Spleen (tissue), 11 donors: ENCODE measurements at regions not wholly inside any gene's neighbourhood (a gene's known extent, or its start where the extent isn't known, plus 50 kb on each side); places are given as distances from the start of the nearest gene placed in this dataset.

Experiments
- DNase-seq: peaks from one replicate; pipeline ENCODE4 v3.0.0-alpha.2; 2020
- H3K27ac ChIP-seq, 8 donors: fragments of 200-600 bp; sonication (generic) in 7 of 8; 1 replicate in 4 of 8; 2 replicates in 4 of 8; pipeline versions ENCODE4 v1.5.0 to v1.8.0; 2016 to 2021; ENCODE audit warnings: inconsistent platforms in 4 of 8, mild to moderate bottlenecking in 4 of 8, moderate library complexity in 1 of 8
- H3K27me3 ChIP-seq, 7 donors: fragments of 200-600 bp; sonication (generic) in 6 of 7; replicated peaks in 1 of 7; 1 replicate in 4 of 7; 2 replicates in 3 of 7; pipeline versions ENCODE4 v1.5.0 to v1.8.0; 2016 to 2021; ENCODE audit warnings: inconsistent platforms in 3 of 7, mild to moderate bottlenecking in 1 of 7
- H3K36me3 ChIP-seq, 6 donors: fragments of 200-600 bp; sonication (generic) in 5 of 6; 1 replicate in 4 of 6; 2 replicates in 2 of 6; pipeline versions ENCODE4 v1.5.0 to v1.8.0; 2016 to 2021; ENCODE audit warnings: inconsistent platforms in 2 of 6
- H3K4me1 ChIP-seq, 6 donors: fragments of 200-600 bp; sonication (generic) in 5 of 6; 1 replicate in 3 of 6; 2 replicates in 3 of 6; pipeline versions ENCODE4 v1.5.0 to v1.8.0; 2016 to 2021; ENCODE audit warnings: inconsistent platforms in 3 of 6
- H3K4me3 ChIP-seq, 8 donors: fragments of 200-600 bp; sonication (generic) in 7 of 8; 1 replicate in 4 of 8; 2 replicates in 4 of 8; pipeline versions ENCODE4 v1.5.0 to v1.8.0; 2016 to 2021; ENCODE audit warnings: inconsistent platforms in 4 of 8, mild to moderate bottlenecking in 4 of 8, moderate library complexity in 2 of 8
- H3K9me3 ChIP-seq, 8 donors: fragments of 200-600 bp; sonication (generic) in 7 of 8; 1 replicate in 4 of 8; 2 replicates in 4 of 8; pipeline versions ENCODE4 v1.5.0 to v1.8.0; 2016 to 2021; ENCODE audit warnings: inconsistent platforms in 4 of 8
- POLR2A ChIP-seq, 3 donors: fragments of 450-650 bp; IDR thresholded peaks; one replicate each; pipeline ENCODE4 v1.5.1; 2017; ENCODE audit warnings: antibody characterized with exemption in 3 of 3, mild to moderate bottlenecking in 1 of 3
- POLR2AphosphoS5 ChIP-seq, 3 donors: sonication (generic); formaldehyde crosslinking; IDR thresholded peaks; one replicate each; pipeline ENCODE4 v1.5.1; 2017; ENCODE audit warnings: antibody characterized with exemption in 3 of 3
- WGBS, 5 donors: extraction: QIAGEN DNeasy Blood & Tissue Kit in 3 of 5; methylation state at CpG; one replicate each; pipeline versions ENCODE4 v1.1.5 to v1.1.7; 2013 to 2018; 5-methylcytosine and 5-hydroxymethylcytosine counted together
- intact Hi-C: fragments of 100-400 bp; cut with DNase I; formaldehyde crosslinking; loops from one replicate; pipeline ENCODE4 v1.15.0; 2023; ENCODE audit warnings: low total_unique reads
- TF ChIP-seq, protein P1 (sequence below), 11 experiments: fragments of 200-600 bp in 7 of 11; fragments of 450-650 bp in 4 of 11; sonication (generic) in 4 of 11; IDR thresholded peaks in 8 of 11; conservative IDR thresholded peaks in 3 of 11; 1 replicate in 7 of 11; 2 replicates in 4 of 11; pipeline versions ENCODE4 v1.4.0 to v1.8.0; 2016 to 2021; ENCODE audit warnings: antibody characterized with exemption in 11 of 11, inconsistent platforms in 4 of 11, mild to moderate bottlenecking in 1 of 11
- donor health status: healthy with polysubstance abuse.
- donor health status: DM: no; HTN: no; CAD: no; lungs with moderate emphysema.
- donor health status: DM: no; HTN: no; CAD: no.
- donor health status: Bipolar disorder and iron deficiency.
- donor health status: healthy.
- donor health status: DM: no; HTN: no; CAD: no.
- donor health status: DM: yes; HTN: yes; CAD: no.

- H3K4me1 ChIP-seq: no peaks in the 10 kb centered on the region
- no peaks in the 10 kb centered on the region for H3K27me3 ChIP-seq
- H3K36me3 ChIP-seq: no peaks in the 10 kb centered on the region
- intact Hi-C loops: no loop called here
- DNase-seq: no peak
- H3K27ac ChIP-seq: no peak overlapping the region
- no peaks in the 10 kb centered on the region for H3K9me3 ChIP-seq
- no peak overlapping the region for H3K4me3 ChIP-seq
- TF ChIP-seq POLR2A (IDR thresholded peaks at IDR 0.05) (no peak), POLR2AphosphoS5 (IDR thresholded peaks at IDR 0.05) (no peak)
- TF ChIP-seq, protein P1, sequence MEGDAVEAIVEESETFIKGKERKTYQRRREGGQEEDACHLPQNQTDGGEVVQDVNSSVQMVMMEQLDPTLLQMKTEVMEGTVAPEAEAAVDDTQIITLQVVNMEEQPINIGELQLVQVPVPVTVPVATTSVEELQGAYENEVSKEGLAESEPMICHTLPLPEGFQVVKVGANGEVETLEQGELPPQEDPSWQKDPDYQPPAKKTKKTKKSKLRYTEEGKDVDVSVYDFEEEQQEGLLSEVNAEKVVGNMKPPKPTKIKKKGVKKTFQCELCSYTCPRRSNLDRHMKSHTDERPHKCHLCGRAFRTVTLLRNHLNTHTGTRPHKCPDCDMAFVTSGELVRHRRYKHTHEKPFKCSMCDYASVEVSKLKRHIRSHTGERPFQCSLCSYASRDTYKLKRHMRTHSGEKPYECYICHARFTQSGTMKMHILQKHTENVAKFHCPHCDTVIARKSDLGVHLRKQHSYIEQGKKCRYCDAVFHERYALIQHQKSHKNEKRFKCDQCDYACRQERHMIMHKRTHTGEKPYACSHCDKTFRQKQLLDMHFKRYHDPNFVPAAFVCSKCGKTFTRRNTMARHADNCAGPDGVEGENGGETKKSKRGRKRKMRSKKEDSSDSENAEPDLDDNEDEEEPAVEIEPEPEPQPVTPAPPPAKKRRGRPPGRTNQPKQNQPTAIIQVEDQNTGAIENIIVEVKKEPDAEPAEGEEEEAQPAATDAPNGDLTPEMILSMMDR (IDR thresholded peaks at IDR 0.05 in 8 of 11, conservative IDR thresholded peaks at IDR 0.05 in 3 of 11): no peak
Measured at GRCh38 chr6:100235631-100236030, 229.1 kb downstream of the SIM1 start.

DNA sequence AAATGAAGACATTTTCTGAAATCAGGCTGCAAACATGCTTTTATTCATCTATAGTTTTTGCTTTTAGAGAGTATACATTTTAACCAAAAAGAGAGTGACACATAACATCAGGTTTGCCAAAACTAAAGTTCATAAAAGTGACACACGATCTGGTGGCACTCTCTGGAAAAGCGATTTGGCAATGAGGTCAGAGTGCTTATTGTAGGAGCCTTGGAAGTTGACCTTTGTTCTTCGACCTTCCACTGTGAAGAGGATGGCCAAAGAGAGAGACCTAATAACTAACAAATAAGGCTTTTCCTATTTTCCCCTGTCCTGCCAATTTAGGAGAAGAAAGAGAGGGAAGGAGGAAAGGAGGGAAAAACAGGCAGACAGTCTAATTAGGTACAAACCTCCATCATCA, 230.1 kb downstream of the SIM1 start:
- 61 to 88% (median 74%) methylated on average over 3 of the region's 3 CpGs for WGBS, 5 donors
- no peaks in the 10 kb centered on the region for H3K36me3 ChIP-seq
- intact Hi-C loops: no loop called here
- no peaks in the 10 kb centered on the region for H3K9me3 ChIP-seq
- no peak overlapping the region for H3K4me3 ChIP-seq
- no peaks in the 10 kb centered on the region for H3K27me3 ChIP-seq
- TF ChIP-seq POLR2A (IDR thresholded peaks at IDR 0.05) (no peak), POLR2AphosphoS5 (IDR thresholded peaks at IDR 0.05) (no peak)
- TF ChIP-seq, protein P1 (IDR thresholded peaks at IDR 0.05 in 8 of 11, conservative IDR thresholded peaks at IDR 0.05 in 3 of 11): no peak
- DNase-seq: no peak
- H3K4me1 ChIP-seq: no peaks in the 10 kb centered on the region
- H3K27ac ChIP-seq: no peak overlapping the region

- no peak overlapping the region for H3K27ac ChIP-seq
- H3K4me3 ChIP-seq: no peak overlapping the region
- TF ChIP-seq, protein P1 (IDR thresholded peaks at IDR 0.05 in 8 of 11, conservative IDR thresholded peaks at IDR 0.05 in 3 of 11): no peak
- TF ChIP-seq POLR2AphosphoS5 (IDR thresholded peaks at IDR 0.05): no peak
- TF ChIP-seq POLR2A (IDR thresholded peaks at IDR 0.05): no peak
- peaks cover 0 to 12% (median 3%) of the 10 kb centered on the region in 6 donors for H3K4me1 ChIP-seq
- WGBS, 5 donors: 88 to 94% (median 90%) methylated on average over 5 of the region's 5 CpGs
- H3K27me3 ChIP-seq: peaks cover 0 to 8% (median 0%) of the 10 kb centered on the region in 7 donors
- DNase-seq: no peak
- no peaks in the 10 kb centered on the region for H3K36me3 ChIP-seq
- no peaks in the 10 kb centered on the region for H3K9me3 ChIP-seq
- intact Hi-C loops: no loop called here
Measured at GRCh38 chr6:100232781-100233573, 231.7 kb downstream of the SIM1 start.

DNA sequence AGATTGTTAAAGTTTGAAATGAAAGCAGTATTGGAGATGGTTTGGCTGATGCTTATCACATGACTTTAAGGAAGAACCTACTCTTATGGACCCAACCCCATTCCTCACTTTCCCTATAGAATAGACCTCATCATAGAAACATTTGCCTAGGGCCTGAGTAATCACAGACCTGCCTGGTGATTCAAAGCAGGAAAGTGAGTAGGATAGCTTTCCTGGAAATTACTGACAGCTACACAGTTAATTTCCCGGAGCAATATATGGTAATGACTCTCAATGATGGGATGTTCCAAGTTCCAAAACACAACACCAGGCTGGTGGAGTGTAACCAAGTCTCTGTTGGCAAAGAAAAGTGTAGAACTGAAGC, 233.8 kb downstream of the SIM1 start:
- Histone ChIP-seq H3K36me3 (no peaks in the 10 kb centered on the region), H3K4me3 (no peak overlapping the region), H3K9me3 (no peaks in the 10 kb centered on the region), H3K27ac (no peak overlapping the region), H3K4me1 (peaks cover 0 to 12% (median 3%) of the 10 kb centered on the region in 6 donors), H3K27me3 (peaks cover 0 to 8% (median 0%) of the 10 kb centered on the region in 7 donors)
- WGBS, 5 donors: 67 to 96% (median 83%) methylated on average over 1 of the region's 1 CpG
- intact Hi-C loops: no loop called here
- TF ChIP-seq POLR2AphosphoS5 (IDR thresholded peaks at IDR 0.05) (no peak), POLR2A (IDR thresholded peaks at IDR 0.05) (no peak)
- TF ChIP-seq, protein P1 (IDR thresholded peaks at IDR 0.05 in 8 of 11, conservative IDR thresholded peaks at IDR 0.05 in 3 of 11): no peak
- DNase-seq: no peak
